ENCODE measurements at regions not wholly inside any gene's neighbourhood (a gene's known extent, or its start where the extent isn't known, plus 50 kb on each side); places are given as distances from the start of the nearest gene placed in this dataset.

DNA sequence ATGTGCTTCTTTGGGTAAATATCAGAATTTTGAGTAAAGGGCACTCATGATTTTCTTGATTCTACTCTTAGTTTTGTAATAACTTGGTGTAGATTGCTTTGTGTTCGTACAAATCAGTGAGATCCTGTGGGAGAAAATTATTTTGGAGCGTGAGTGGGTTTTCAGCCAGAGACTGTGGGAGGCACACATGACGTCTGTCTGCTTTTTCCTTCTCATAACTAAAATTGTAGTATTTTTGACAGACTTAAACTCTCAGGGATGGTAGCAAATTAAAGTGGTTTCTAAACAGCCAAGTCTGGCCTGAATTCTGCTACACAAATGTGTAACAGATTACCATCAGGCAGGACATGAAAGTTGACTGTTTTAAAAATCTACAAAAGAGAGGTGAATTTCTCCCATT lies 222.6 kb downstream of the OTOR start:
- Histone ChIP-seq H3K27me3 (ENCODE audit: insufficient read depth, poor library complexity, severe bottlenecking) (peaks cover 16% of the 10 kb centered on the region), H3K36me3 (ENCODE audit: low read depth) (no peaks in the 10 kb centered on the region), H3K27ac (ENCODE audit: poor library complexity, severe bottlenecking) (no peak overlapping the region), H3K9me3 (ENCODE audit: severe bottlenecking) (no peaks in the 10 kb centered on the region), H3K4me1 (ENCODE audit: insufficient read depth, poor library complexity, severe bottlenecking) (no peaks in the 10 kb centered on the region), H3K4me3 (ENCODE audit: severe bottlenecking) (no peak overlapping the region)
- no peak for DNase-seq (ENCODE audit: low spot score)
- TF ChIP-seq, protein P1, sequence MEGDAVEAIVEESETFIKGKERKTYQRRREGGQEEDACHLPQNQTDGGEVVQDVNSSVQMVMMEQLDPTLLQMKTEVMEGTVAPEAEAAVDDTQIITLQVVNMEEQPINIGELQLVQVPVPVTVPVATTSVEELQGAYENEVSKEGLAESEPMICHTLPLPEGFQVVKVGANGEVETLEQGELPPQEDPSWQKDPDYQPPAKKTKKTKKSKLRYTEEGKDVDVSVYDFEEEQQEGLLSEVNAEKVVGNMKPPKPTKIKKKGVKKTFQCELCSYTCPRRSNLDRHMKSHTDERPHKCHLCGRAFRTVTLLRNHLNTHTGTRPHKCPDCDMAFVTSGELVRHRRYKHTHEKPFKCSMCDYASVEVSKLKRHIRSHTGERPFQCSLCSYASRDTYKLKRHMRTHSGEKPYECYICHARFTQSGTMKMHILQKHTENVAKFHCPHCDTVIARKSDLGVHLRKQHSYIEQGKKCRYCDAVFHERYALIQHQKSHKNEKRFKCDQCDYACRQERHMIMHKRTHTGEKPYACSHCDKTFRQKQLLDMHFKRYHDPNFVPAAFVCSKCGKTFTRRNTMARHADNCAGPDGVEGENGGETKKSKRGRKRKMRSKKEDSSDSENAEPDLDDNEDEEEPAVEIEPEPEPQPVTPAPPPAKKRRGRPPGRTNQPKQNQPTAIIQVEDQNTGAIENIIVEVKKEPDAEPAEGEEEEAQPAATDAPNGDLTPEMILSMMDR (IDR thresholded peaks at IDR 0.05; ENCODE audit: poor library complexity, severe bottlenecking) = no peak
- no peak for ATAC-seq (ENCODE audit: low read depth)

DNA sequence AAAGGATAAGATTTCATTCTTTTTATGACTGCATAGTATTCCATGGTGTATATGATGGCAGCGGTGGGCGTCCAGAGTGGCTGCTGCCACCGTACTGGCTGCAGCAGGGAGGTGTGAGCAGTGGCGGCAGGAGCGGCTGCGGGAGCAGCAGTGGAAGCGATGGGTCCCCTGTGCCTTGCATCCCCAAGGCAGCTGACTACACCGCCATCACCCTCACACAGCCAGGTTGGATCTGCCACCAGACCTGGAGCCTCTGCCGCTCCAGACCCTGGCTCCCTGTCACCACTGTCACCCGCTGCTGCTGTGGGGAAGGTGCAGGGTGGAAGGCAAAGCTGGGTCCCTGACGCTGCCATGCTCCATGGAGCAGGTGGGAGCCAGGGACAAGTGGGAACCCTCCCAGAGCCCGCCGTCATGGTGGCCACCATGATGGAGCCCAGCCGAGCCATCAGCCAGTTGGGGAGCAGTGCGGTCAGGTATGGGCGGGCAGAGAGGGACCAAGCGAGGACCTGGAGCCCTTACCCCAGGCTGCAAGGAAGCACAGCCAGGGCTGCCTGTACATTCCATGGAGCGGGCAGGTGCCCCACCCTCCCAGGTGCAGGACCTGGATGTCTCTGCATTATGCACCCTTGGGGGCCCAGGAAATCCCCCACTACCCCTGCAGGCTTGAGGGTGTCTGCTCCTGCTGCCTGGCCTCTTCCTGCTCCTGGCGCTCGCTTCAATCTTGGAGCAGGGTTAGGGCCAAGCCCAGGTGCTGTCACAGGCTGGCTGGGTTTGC lies 226.1 kb downstream of the OTOR start:
- no peak overlapping the region for H3K27ac ChIP-seq (ENCODE audit: poor library complexity, severe bottlenecking)
- H3K4me3 ChIP-seq (ENCODE audit: severe bottlenecking) = no peak overlapping the region
- DNase-seq (ENCODE audit: low spot score) (peak; percentile 42), ATAC-seq (ENCODE audit: low read depth) (no peak; the same call in 2 of the 3 replicates)
- no peaks in the 10 kb centered on the region for H3K9me3 ChIP-seq (ENCODE audit: severe bottlenecking)
- H3K4me1 ChIP-seq (ENCODE audit: insufficient read depth, poor library complexity, severe bottlenecking) = no peaks in the 10 kb centered on the region
- H3K36me3 ChIP-seq (ENCODE audit: low read depth) = no peaks in the 10 kb centered on the region
- peaks cover 10% of the 10 kb centered on the region for H3K27me3 ChIP-seq (ENCODE audit: insufficient read depth, poor library complexity, severe bottlenecking)
- TF ChIP-seq, protein P1 (IDR thresholded peaks at IDR 0.05; ENCODE audit: poor library complexity, severe bottlenecking) = no peak

DNA sequence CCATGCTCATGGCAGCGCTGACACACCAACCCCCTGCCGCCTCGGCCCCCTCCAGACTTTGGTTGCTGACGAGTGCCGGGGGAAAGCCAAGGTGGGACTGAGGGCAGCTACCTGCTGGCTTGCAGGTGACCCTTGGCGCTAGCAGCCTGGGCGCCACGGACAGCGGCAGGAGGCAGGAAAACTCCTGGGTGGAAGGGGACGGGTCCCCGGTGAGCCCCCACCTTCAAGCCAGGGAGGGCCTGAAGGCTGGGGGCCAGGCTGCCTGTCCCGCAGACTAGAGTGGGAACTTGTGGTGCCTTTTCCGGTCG lies 226.7 kb downstream of the OTOR start:
- H3K9me3 ChIP-seq (ENCODE audit: severe bottlenecking) = no peaks in the 10 kb centered on the region

DNA sequence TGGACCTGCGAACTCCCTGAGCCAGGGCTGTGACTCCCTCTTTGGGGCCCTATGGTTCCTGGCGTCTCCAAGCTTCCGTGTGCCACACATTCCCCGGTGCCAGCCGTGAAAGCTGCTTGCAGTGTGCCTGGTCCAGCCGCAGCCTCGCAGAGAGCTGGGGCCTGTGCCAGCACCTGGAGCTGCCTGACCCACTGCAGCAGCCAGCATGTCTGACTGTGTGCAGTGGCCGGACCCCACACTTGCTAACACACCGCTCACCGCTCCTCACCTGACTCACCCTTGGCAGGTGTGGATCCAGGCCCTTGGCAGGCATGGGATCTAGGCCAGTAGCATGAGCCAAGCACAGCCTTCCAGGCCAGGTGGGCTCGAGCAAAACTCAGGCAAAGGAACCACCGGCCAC lies 227.5 kb downstream of the OTOR start:
- DNase-seq (ENCODE audit: low spot score) (no peak), ATAC-seq (ENCODE audit: low read depth) (no peak)
- Histone ChIP-seq H3K9me3 (ENCODE audit: severe bottlenecking) (no peaks in the 10 kb centered on the region), H3K4me1 (ENCODE audit: insufficient read depth, poor library complexity, severe bottlenecking) (no peaks in the 10 kb centered on the region), H3K4me3 (ENCODE audit: severe bottlenecking) (no peak overlapping the region), H3K36me3 (ENCODE audit: low read depth) (no peaks in the 10 kb centered on the region), H3K27ac (ENCODE audit: poor library complexity, severe bottlenecking) (no peak overlapping the region), H3K27me3 (ENCODE audit: insufficient read depth, poor library complexity, severe bottlenecking) (peaks cover 6% of the 10 kb centered on the region)
- TF ChIP-seq, protein P1 (IDR thresholded peaks at IDR 0.05; ENCODE audit: poor library complexity, severe bottlenecking) = no peak

More for the DNA sequence above, 226.7 kb downstream of the OTOR start:
- Histone ChIP-seq H3K4me1 (ENCODE audit: insufficient read depth, poor library complexity, severe bottlenecking) (no peaks in the 10 kb centered on the region), H3K27ac (ENCODE audit: poor library complexity, severe bottlenecking) (no peak overlapping the region), H3K36me3 (ENCODE audit: low read depth) (no peaks in the 10 kb centered on the region), H3K27me3 (ENCODE audit: insufficient read depth, poor library complexity, severe bottlenecking) (peaks cover 10% of the 10 kb centered on the region), H3K4me3 (ENCODE audit: severe bottlenecking) (no peak overlapping the region)
- TF ChIP-seq, protein P1 (IDR thresholded peaks at IDR 0.05; ENCODE audit: poor library complexity, severe bottlenecking) = no peak
- DNase-seq (ENCODE audit: low spot score) = no peak
- ATAC-seq (ENCODE audit: low read depth) = no peak

DNA sequence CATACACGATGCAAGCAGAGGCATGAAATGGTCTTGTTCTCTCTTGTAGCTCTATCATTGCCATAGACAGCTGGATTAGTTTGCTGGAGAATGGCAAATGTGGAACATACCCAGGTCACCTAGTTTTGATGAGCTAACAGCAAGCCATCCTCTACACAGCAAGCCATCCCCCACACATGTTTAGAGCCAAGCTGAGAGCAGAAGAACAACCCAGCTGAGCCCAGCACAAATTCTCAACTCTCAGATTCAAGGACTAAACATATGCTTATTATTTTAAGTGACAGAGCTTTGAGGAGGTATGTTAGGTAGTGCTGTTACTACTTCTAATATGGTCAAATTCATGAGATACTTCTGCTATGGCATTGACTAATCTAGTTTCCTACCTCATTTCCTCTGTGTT lies 230.3 kb downstream of the OTOR start:
- no peak for ATAC-seq (ENCODE audit: low read depth)

More for the DNA sequence above, 230.3 kb downstream of the OTOR start:
- no peaks in the 10 kb centered on the region for H3K36me3 ChIP-seq (ENCODE audit: low read depth)
- no peak overlapping the region for H3K27ac ChIP-seq (ENCODE audit: poor library complexity, severe bottlenecking)
- TF ChIP-seq, protein P1 (IDR thresholded peaks at IDR 0.05; ENCODE audit: poor library complexity, severe bottlenecking) = no peak
- no peak for DNase-seq (ENCODE audit: low spot score)
- H3K27me3 ChIP-seq (ENCODE audit: insufficient read depth, poor library complexity, severe bottlenecking) = no peaks in the 10 kb centered on the region
- H3K9me3 ChIP-seq (ENCODE audit: severe bottlenecking) = no peaks in the 10 kb centered on the region
- H3K4me1 ChIP-seq (ENCODE audit: insufficient read depth, poor library complexity, severe bottlenecking) = no peaks in the 10 kb centered on the region
- no peak overlapping the region for H3K4me3 ChIP-seq (ENCODE audit: severe bottlenecking)
